ENCODE measurements at regions not wholly inside any gene's neighbourhood (a gene's known extent, or its start where the extent isn't known, plus 50 kb on each side); places are given as distances from the start of the nearest gene placed in this dataset.

DNA sequence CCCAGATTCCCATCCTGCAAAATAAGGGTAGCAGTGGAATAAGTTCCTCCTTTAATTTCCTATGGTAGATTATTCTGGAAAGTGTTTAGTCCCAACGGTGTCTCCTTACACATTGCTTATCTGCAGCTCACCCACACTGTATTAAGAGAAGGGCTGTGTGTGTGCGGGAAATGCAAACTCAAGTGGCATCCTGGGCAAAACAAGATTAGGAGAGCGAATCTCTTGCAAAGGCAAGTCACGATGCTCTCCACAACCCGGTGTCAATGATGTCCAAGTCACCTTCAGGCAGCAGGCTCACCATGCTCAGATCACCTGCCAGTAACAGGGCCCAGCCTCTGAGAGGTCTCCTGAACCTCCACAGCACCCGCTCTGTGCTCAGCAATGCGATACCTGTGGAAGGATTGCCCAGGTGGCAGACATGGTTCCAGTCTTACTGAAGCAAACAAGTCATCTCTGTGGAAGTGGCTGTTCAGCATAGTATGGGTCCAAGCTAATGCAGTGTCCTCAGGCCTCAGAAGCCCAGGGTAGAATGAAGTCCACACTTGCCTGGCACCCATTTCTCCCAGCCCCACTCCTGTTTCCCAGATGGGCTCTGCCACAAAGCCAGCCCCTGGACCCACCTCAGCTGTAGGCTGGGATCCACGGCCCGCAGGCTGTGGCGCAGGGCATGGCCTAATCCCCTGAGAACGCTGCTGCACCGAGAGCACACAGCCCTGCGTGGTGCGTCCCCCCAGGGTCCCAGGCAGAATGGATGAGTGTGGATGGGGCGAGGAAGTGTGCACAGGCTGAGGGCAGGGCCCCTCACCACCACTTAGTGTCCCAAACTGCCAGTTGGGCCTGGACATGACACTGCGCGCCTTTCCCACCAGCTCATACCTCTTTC lies 101.2 kb downstream of the PXDC1 start:
- ChIA-PET POLR2A (no interaction called here), CTCF (no interaction called here)
- intact Hi-C loops (cut with micrococcal nuclease; ENCODE audit: unreplicated experiment), result no loop called here

DNA sequence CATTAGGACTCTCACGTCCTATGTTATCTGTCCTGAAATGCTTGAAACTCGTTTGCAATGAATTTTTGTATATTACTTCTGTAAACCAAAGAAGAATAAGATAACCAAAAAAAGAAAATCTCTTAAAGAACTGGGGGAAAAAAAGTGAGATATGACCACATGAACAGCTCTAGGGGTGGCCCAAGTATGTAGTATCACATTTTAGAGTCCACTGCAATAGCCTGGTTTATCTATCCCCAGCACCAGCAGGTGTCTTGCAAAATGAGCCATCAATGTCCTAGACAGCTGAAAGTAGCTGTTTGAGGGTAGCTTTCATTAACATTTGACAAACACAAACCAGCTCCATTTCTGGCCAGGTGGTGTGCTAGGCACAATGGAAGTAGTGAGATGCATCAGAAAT lies 102.8 kb downstream of the PXDC1 start:
- TF ChIP-seq POLR2AphosphoS5 (IDR thresholded peaks at IDR 0.05; ENCODE audit: low read depth, low read length), result no peak
- no peak for TF ChIP-seq TCF7L2 (IDR thresholded peaks at IDR 0.05; ENCODE audit: low read depth, low read length)
- TF ChIP-seq SIN3A (IDR thresholded peaks at IDR 0.05; ENCODE audit: borderline replicate concordance, insufficient read depth, low read depth, low read length), result no peak
- TF ChIP-seq, protein P1, sequence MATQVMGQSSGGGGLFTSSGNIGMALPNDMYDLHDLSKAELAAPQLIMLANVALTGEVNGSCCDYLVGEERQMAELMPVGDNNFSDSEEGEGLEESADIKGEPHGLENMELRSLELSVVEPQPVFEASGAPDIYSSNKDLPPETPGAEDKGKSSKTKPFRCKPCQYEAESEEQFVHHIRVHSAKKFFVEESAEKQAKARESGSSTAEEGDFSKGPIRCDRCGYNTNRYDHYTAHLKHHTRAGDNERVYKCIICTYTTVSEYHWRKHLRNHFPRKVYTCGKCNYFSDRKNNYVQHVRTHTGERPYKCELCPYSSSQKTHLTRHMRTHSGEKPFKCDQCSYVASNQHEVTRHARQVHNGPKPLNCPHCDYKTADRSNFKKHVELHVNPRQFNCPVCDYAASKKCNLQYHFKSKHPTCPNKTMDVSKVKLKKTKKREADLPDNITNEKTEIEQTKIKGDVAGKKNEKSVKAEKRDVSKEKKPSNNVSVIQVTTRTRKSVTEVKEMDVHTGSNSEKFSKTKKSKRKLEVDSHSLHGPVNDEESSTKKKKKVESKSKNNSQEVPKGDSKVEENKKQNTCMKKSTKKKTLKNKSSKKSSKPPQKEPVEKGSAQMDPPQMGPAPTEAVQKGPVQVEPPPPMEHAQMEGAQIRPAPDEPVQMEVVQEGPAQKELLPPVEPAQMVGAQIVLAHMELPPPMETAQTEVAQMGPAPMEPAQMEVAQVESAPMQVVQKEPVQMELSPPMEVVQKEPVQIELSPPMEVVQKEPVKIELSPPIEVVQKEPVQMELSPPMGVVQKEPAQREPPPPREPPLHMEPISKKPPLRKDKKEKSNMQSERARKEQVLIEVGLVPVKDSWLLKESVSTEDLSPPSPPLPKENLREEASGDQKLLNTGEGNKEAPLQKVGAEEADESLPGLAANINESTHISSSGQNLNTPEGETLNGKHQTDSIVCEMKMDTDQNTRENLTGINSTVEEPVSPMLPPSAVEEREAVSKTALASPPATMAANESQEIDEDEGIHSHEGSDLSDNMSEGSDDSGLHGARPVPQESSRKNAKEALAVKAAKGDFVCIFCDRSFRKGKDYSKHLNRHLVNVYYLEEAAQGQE (IDR thresholded peaks at IDR 0.05; ENCODE audit: insufficient read depth in 1 of 2, low read depth in 2 of 2, low read length in 1 of 2), result no peak
- no peak overlapping the region for H3K27ac ChIP-seq (ENCODE audit: low read length)
- no peaks in the 10 kb centered on the region for H3K27me3 ChIP-seq (ENCODE audit: control insufficient read depth, insufficient read depth, low read length)
- no peak overlapping the region for H3K4me3 ChIP-seq (ENCODE audit: low read depth in 2 of 2, low read length in 2 of 2)
- POLR2A ChIA-PET, result no interaction called here
- CTCF ChIA-PET, result no interaction called here
- DNase-seq (ENCODE audit: low read depth, low spot score), result no peak
- in situ Hi-C loops (cut with HindIII; ENCODE audit: low pct_unique_long_range_greater_than_20kb, low sequenced_read_pairs) (no loop called here), intact Hi-C loops (cut with micrococcal nuclease; ENCODE audit: unreplicated experiment) (no loop called here)
- H3K4me1 ChIP-seq (ENCODE audit: control insufficient read depth, insufficient read depth, low read length), result no peaks in the 10 kb centered on the region
- no peaks in the 10 kb centered on the region for H3K36me3 ChIP-seq (ENCODE audit: control insufficient read depth, insufficient read depth, low read length)
- BruUV-seq (replicated peaks), result no TSS peak
- H3K9me3 ChIP-seq (ENCODE audit: control insufficient read depth, insufficient read depth, low read depth, low read length), result no peaks in the 10 kb centered on the region
- no peak for ATAC-seq

More for the DNA sequence above, 101.2 kb downstream of the PXDC1 start:
- TF ChIP-seq, protein P1 (IDR thresholded peaks at IDR 0.05; ENCODE audit: insufficient read depth in 1 of 2, low read depth in 2 of 2, low read length in 1 of 2), result no peak
- TF ChIP-seq TCF7L2 (IDR thresholded peaks at IDR 0.05; ENCODE audit: low read depth, low read length) (no peak), SIN3A (IDR thresholded peaks at IDR 0.05; ENCODE audit: borderline replicate concordance, insufficient read depth, low read depth, low read length) (no peak), POLR2AphosphoS5 (IDR thresholded peaks at IDR 0.05; ENCODE audit: low read depth, low read length) (no peak)
- TF ChIP-seq, protein P2, sequence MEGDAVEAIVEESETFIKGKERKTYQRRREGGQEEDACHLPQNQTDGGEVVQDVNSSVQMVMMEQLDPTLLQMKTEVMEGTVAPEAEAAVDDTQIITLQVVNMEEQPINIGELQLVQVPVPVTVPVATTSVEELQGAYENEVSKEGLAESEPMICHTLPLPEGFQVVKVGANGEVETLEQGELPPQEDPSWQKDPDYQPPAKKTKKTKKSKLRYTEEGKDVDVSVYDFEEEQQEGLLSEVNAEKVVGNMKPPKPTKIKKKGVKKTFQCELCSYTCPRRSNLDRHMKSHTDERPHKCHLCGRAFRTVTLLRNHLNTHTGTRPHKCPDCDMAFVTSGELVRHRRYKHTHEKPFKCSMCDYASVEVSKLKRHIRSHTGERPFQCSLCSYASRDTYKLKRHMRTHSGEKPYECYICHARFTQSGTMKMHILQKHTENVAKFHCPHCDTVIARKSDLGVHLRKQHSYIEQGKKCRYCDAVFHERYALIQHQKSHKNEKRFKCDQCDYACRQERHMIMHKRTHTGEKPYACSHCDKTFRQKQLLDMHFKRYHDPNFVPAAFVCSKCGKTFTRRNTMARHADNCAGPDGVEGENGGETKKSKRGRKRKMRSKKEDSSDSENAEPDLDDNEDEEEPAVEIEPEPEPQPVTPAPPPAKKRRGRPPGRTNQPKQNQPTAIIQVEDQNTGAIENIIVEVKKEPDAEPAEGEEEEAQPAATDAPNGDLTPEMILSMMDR (IDR thresholded peaks at IDR 0.05), result no peak
- ATAC-seq, result no peak
- H3K27me3 ChIP-seq (ENCODE audit: control insufficient read depth, insufficient read depth, low read length), result no peaks in the 10 kb centered on the region
- H3K4me1 ChIP-seq (ENCODE audit: control insufficient read depth, insufficient read depth, low read length), result no peaks in the 10 kb centered on the region
- no peak overlapping the region for H3K4me3 ChIP-seq (ENCODE audit: low read depth in 2 of 2, low read length in 2 of 2)
- no TSS peak for BruUV-seq (replicated peaks)
- DNase-seq (ENCODE audit: low read depth, low spot score), result no peak
- H3K27ac ChIP-seq (ENCODE audit: low read length), result no peak overlapping the region
- H3K9me3 ChIP-seq (ENCODE audit: control insufficient read depth, insufficient read depth, low read depth, low read length), result no peaks in the 10 kb centered on the region
- in situ Hi-C loops (cut with HindIII; ENCODE audit: low pct_unique_long_range_greater_than_20kb, low sequenced_read_pairs), result no loop called here
- H3K36me3 ChIP-seq (ENCODE audit: control insufficient read depth, insufficient read depth, low read length), result no peaks in the 10 kb centered on the region
